Stimulated activated CD8-positive, alpha-beta memory T cell treated with anti-CD3 and anti-CD28 coated beads, Interleukin-7, amount 100 ng/mL, for 4 hours (primary cell): ENCODE measurements at regions not wholly inside any gene's neighbourhood (a gene's known extent, or its start where the extent isn't known, plus 50 kb on each side); places are given as distances from the start of the nearest gene placed in this dataset.
"Not testable (repeated sequence)": the region's sequence is repeated elsewhere in the genome, so short reads cannot be mapped to it uniquely, and the experiment has no call there.

Source experiments
- DNase-seq, 2 donors: peaks; one replicate each; pipeline ENCODE4 v3.0.0-alpha.2; 2020; ENCODE audit warnings: low read depth in 2 of 2

- no peak for DNase-seq
Observed at GRCh38 chrX:40373641-40374040, 207.1 kb upstream of the ATP6AP2 start.

GRCh38 chrX:40373025-40373424 lies 207.7 kb upstream of the ATP6AP2 start:
- DNase-seq = no peak

- no peak for DNase-seq
Observed at GRCh38 chrX:40371376-40371775, 209.4 kb upstream of the ATP6AP2 start.

- DNase-seq = no peak
Observed at GRCh38 chrX:40368611-40369061, 212.1 kb upstream of the ATP6AP2 start.

- no peak for DNase-seq
Observed at GRCh38 chrX:40366661-40367060, 214.1 kb upstream of the ATP6AP2 start.

GRCh38 chrX:40362291-40362690 lies 218.5 kb upstream of the ATP6AP2 start:
- DNase-seq = not testable (repeated sequence)

GRCh38 chrX:40360557-40360956 lies 220.2 kb upstream of the ATP6AP2 start:
- DNase-seq = no peak

- no peak for DNase-seq
Observed at GRCh38 chrX:40359593-40359992, 221.2 kb upstream of the ATP6AP2 start.

GRCh38 chrX:40358994-40359393 lies 221.8 kb upstream of the ATP6AP2 start:
- no peak for DNase-seq

- DNase-seq = no peak
Observed at GRCh38 chrX:40349251-40349650, 231.5 kb upstream of the ATP6AP2 start.

GRCh38 chrX:40346379-40346778 lies 234.4 kb upstream of the ATP6AP2 start:
- DNase-seq = no peak

- DNase-seq = no peak
Observed at GRCh38 chrX:40343319-40343718, 237.5 kb upstream of the ATP6AP2 start.

GRCh38 chrX:40340116-40340515 lies 240.7 kb upstream of the ATP6AP2 start:
- no peak for DNase-seq

GRCh38 chrX:40333344-40333743 lies 235.6 kb upstream of the BCOR start:
- DNase-seq = no peak

- no peak for DNase-seq
Observed at GRCh38 chrX:40331762-40332161, 234.0 kb upstream of the BCOR start.

- DNase-seq = no peak
Observed at GRCh38 chrX:40331353-40331752, 233.6 kb upstream of the BCOR start.

- DNase-seq = no peak
Observed at GRCh38 chrX:40329616-40330015, 231.9 kb upstream of the BCOR start.

- DNase-seq = no peak
Observed at GRCh38 chrX:40327085-40327484, 229.3 kb upstream of the BCOR start.

- DNase-seq = no peak
Observed at GRCh38 chrX:40326186-40326965, 228.6 kb upstream of the BCOR start.

- no peak for DNase-seq
Observed at GRCh38 chrX:40325161-40325560, 227.4 kb upstream of the BCOR start.

- DNase-seq = no peak
Observed at GRCh38 chrX:40323977-40324376, 226.2 kb upstream of the BCOR start.

GRCh38 chrX:40320819-40321218 lies 223.1 kb upstream of the BCOR start:
- no peak for DNase-seq

GRCh38 chrX:40318801-40319200 lies 221.0 kb upstream of the BCOR start:
- no peak for DNase-seq

GRCh38 chrX:40318076-40318475 lies 220.3 kb upstream of the BCOR start:
- DNase-seq = no peak
